ENCODE measurements at regions not wholly inside any gene's neighbourhood (a gene's known extent, or its start where the extent isn't known, plus 50 kb on each side); places are given as distances from the start of the nearest gene placed in this dataset.
"Not testable (repeated sequence)": the region's sequence is repeated elsewhere in the genome, so short reads cannot be mapped to it uniquely, and the experiment has no call there.

GRCh38 chr4:38387819-38388218, 276.2 kb upstream of the KLF3 start:
- Histone ChIP-seq H3K36me3 (ENCODE audit: insufficient read depth, low read length) (no peaks in the 10 kb centered on the region), H3K9me2 (ENCODE audit: low read depth, low read length) (no peaks in the 10 kb centered on the region), H3K4me3 (ENCODE audit: low read depth, low read length, poor library complexity, severe bottlenecking) (no peak overlapping the region), H3F3A (ENCODE audit: insufficient read depth, low read length) (no peaks in the 10 kb centered on the region), H2AFZ (ENCODE audit: low read length) (no peak overlapping the region), H4K20me1 (ENCODE audit: insufficient read depth, low read length) (no peaks in the 10 kb centered on the region), H3K4me2 (ENCODE audit: low read length) (no peak overlapping the region), H3K9me3 (ENCODE audit: low read length) (0 out of 2 replicates have a peak, but pooled peaks cover 4% of the 10 kb centered on the region), H3K9ac (ENCODE audit: low read length) (no peak overlapping the region), H3K27ac (ENCODE audit: low read depth, low read length, poor library complexity, severe bottlenecking) (no peak overlapping the region), H3K27me3 (ENCODE audit: insufficient read depth, low read length) (no peaks in the 10 kb centered on the region), H3K4me1 (ENCODE audit: insufficient read depth, low read length, severe bottlenecking) (no peaks in the 10 kb centered on the region), H3K79me2 (ENCODE audit: insufficient read depth, low read length) (no peaks in the 10 kb centered on the region)
- no peak for TF ChIP-seq EZH2 (IDR thresholded peaks at IDR 0.05; ENCODE audit: borderline replicate concordance, low read length)
- TF ChIP-seq, protein P1, sequence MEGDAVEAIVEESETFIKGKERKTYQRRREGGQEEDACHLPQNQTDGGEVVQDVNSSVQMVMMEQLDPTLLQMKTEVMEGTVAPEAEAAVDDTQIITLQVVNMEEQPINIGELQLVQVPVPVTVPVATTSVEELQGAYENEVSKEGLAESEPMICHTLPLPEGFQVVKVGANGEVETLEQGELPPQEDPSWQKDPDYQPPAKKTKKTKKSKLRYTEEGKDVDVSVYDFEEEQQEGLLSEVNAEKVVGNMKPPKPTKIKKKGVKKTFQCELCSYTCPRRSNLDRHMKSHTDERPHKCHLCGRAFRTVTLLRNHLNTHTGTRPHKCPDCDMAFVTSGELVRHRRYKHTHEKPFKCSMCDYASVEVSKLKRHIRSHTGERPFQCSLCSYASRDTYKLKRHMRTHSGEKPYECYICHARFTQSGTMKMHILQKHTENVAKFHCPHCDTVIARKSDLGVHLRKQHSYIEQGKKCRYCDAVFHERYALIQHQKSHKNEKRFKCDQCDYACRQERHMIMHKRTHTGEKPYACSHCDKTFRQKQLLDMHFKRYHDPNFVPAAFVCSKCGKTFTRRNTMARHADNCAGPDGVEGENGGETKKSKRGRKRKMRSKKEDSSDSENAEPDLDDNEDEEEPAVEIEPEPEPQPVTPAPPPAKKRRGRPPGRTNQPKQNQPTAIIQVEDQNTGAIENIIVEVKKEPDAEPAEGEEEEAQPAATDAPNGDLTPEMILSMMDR (IDR thresholded peaks at IDR 0.05; ENCODE audit: low read length): no peak

DNA sequence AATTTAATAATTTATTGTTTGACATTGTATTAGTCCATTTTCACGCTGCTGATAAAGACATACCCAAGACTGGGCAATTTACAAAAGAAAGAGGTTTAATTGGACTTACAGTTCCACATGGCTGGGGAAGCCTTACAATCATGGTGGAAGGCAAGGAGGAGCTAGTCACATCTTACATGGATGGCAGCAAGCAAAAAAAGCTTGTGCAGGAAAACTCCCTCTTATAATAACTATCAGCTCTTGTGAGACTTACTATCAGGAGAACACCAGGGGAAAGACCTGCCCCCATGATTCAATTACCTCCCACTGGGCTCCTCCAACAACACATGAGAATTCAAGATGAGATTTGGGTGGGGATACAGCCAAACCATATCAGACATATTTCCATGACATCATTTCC, 275.1 kb upstream of the KLF3 start:
- not testable (repeated sequence) for H3K4me1 ChIP-seq (ENCODE audit: insufficient read depth, low read length, severe bottlenecking); H3K79me2 ChIP-seq (ENCODE audit: insufficient read depth, low read length); H3K36me3 ChIP-seq (ENCODE audit: insufficient read depth, low read length); H3K27ac ChIP-seq (ENCODE audit: low read depth, low read length, poor library complexity, severe bottlenecking); H3K4me2 ChIP-seq (ENCODE audit: low read length); H2AFZ ChIP-seq (ENCODE audit: low read length); H3K9me3 ChIP-seq (ENCODE audit: low read length); H3F3A ChIP-seq (ENCODE audit: insufficient read depth, low read length); H3K27me3 ChIP-seq (ENCODE audit: insufficient read depth, low read length); H4K20me1 ChIP-seq (ENCODE audit: insufficient read depth, low read length); H3K9ac ChIP-seq (ENCODE audit: low read length); H3K9me2 ChIP-seq (ENCODE audit: low read depth, low read length); H3K4me3 ChIP-seq (ENCODE audit: low read depth, low read length, poor library complexity, severe bottlenecking)

GRCh38 chr4:38390969-38391545, 272.9 kb upstream of the KLF3 start:
- Histone ChIP-seq H3K4me3 (ENCODE audit: low read depth, low read length, poor library complexity, severe bottlenecking) (no peak overlapping the region), H3K4me1 (ENCODE audit: insufficient read depth, low read length, severe bottlenecking) (no peaks in the 10 kb centered on the region), H3K9ac (ENCODE audit: low read length) (no peak overlapping the region), H3K9me3 (ENCODE audit: low read length) (0 out of 2 replicates have a peak, but pooled peaks cover 4% of the 10 kb centered on the region), H3K79me2 (ENCODE audit: insufficient read depth, low read length) (no peaks in the 10 kb centered on the region), H4K20me1 (ENCODE audit: insufficient read depth, low read length) (no peaks in the 10 kb centered on the region), H3K36me3 (ENCODE audit: insufficient read depth, low read length) (no peaks in the 10 kb centered on the region), H3K9me2 (ENCODE audit: low read depth, low read length) (no peaks in the 10 kb centered on the region), H2AFZ (ENCODE audit: low read length) (no peak overlapping the region), H3K27ac (ENCODE audit: low read depth, low read length, poor library complexity, severe bottlenecking) (no peak overlapping the region), H3K27me3 (ENCODE audit: insufficient read depth, low read length) (no peaks in the 10 kb centered on the region), H3F3A (ENCODE audit: insufficient read depth, low read length) (no peaks in the 10 kb centered on the region), H3K4me2 (ENCODE audit: low read length) (no peak overlapping the region)
- TF ChIP-seq, protein P1 (IDR thresholded peaks at IDR 0.05; ENCODE audit: low read length): no peak
- no peak for TF ChIP-seq EZH2 (IDR thresholded peaks at IDR 0.05; ENCODE audit: borderline replicate concordance, low read length)

GRCh38 chr4:38392223-38392855, 271.7 kb upstream of the KLF3 start:
- H3K27ac ChIP-seq (ENCODE audit: low read depth, low read length, poor library complexity, severe bottlenecking): no peak overlapping the region
- H3K4me1 ChIP-seq (ENCODE audit: insufficient read depth, low read length, severe bottlenecking): no peaks in the 10 kb centered on the region
- no peaks in the 10 kb centered on the region for H3K79me2 ChIP-seq (ENCODE audit: insufficient read depth, low read length)
- H3K4me2 ChIP-seq (ENCODE audit: low read length): no peak overlapping the region
- no peaks in the 10 kb centered on the region for H3K36me3 ChIP-seq (ENCODE audit: insufficient read depth, low read length)
- TF ChIP-seq, protein P1 (IDR thresholded peaks at IDR 0.05; ENCODE audit: low read length): no peak
- TF ChIP-seq EZH2 (IDR thresholded peaks at IDR 0.05; ENCODE audit: borderline replicate concordance, low read length): no peak
- no peak overlapping the region for H3K9ac ChIP-seq (ENCODE audit: low read length)
- H3K9me3 ChIP-seq (ENCODE audit: low read length): 0 out of 2 replicates have a peak, but pooled peaks cover 4% of the 10 kb centered on the region
- no peaks in the 10 kb centered on the region for H3K27me3 ChIP-seq (ENCODE audit: insufficient read depth, low read length)
- no peaks in the 10 kb centered on the region for H3K9me2 ChIP-seq (ENCODE audit: low read depth, low read length)
- no peaks in the 10 kb centered on the region for H4K20me1 ChIP-seq (ENCODE audit: insufficient read depth, low read length)
- H2AFZ ChIP-seq (ENCODE audit: low read length): no peak overlapping the region
- no peak overlapping the region for H3K4me3 ChIP-seq (ENCODE audit: low read depth, low read length, poor library complexity, severe bottlenecking)
- no peaks in the 10 kb centered on the region for H3F3A ChIP-seq (ENCODE audit: insufficient read depth, low read length)

Measured in OCI-LY1 (cell line).